ENCODE measurements at regions not wholly inside any gene's neighbourhood (a gene's known extent, or its start where the extent isn't known, plus 50 kb on each side); places are given as distances from the start of the nearest gene placed in this dataset.

GRCh38 chr16:5214466-5214865 lies 116.9 kb upstream of the EEF2KMT start:
- TF ChIP-seq TAF1 (IDR thresholded peaks at IDR 0.05; ENCODE audit: borderline replicate concordance, insufficient read depth, low read length): no peak
- TF ChIP-seq REST (IDR thresholded peaks at IDR 0.05; ENCODE audit: insufficient read depth in 1 of 2, low read depth in 2 of 2, low read length in 2 of 2): no peak
- no peak for TF ChIP-seq POLR2AphosphoS5 (IDR thresholded peaks at IDR 0.05; ENCODE audit: low read depth, low read length)
